ENCODE measurements at regions not wholly inside any gene's neighbourhood (a gene's known extent, or its start where the extent isn't known, plus 50 kb on each side); places are given as distances from the start of the nearest gene placed in this dataset.

GRCh38 chr18:77815666-77816338 is 566.2 kb downstream of the GALR1 start:
- TF ChIP-seq POLR2A (IDR thresholded peaks at IDR 0.05; ENCODE audit: low read length) (no peak), GATA1 (IDR thresholded peaks at IDR 0.05; ENCODE audit: low read depth, low read length) (no peak)

Data from erythroblast (primary cell).